Heart right ventricle (tissue), 16 donors: ENCODE measurements at regions not wholly inside any gene's neighbourhood (a gene's known extent, or its start where the extent isn't known, plus 50 kb on each side); places are given as distances from the start of the nearest gene placed in this dataset.

ENCODE experiments used
- ATAC-seq, 8 donors: fragments of 200-7000 bp; cut with Tn5 transposase; one replicate each; pipeline ENCODE4 v1.9.1; 2020; ENCODE audit warnings: mild to moderate bottlenecking in 8 of 8, moderate library complexity in 8 of 8, moderate number of reproducible peaks in 1 of 8
- DNase-seq, 2 donors: peaks; one replicate each; pipeline ENCODE4 v3.0.0-alpha.2; 2020
- H3K27ac ChIP-seq, 10 donors: fragments of 200-600 bp; sonication (generic) in 2 of 10; one replicate each; pipeline versions ENCODE4 v1.5.0 to v1.8.0; 2020 to 2022; ENCODE audit warnings: mild to moderate bottlenecking in 3 of 10
- H3K27me3 ChIP-seq, 7 donors: fragments of 200-600 bp; one replicate each; pipeline ENCODE4 v1.8.0; 2021 to 2022; ENCODE audit warnings: mild to moderate bottlenecking in 2 of 7
- H3K36me3 ChIP-seq, 9 donors: fragments of 200-600 bp; sonication (generic) in 1 of 9; one replicate each; pipeline versions ENCODE4 v1.5.0 to v1.8.0; 2020 to 2022; ENCODE audit warnings: mild to moderate bottlenecking in 2 of 9
- H3K4me1 ChIP-seq, 9 donors: fragments of 200-600 bp; sonication (generic) in 1 of 9; one replicate each; pipeline versions ENCODE4 v1.5.0 to v1.8.0; 2020 to 2022; ENCODE audit warnings: mild to moderate bottlenecking in 4 of 9
- H3K4me3 ChIP-seq, 10 donors: fragments of 200-600 bp; sonication (generic) in 2 of 10; one replicate each; pipeline versions ENCODE4 v1.5.0 to v1.8.0; 2020 to 2022; ENCODE audit warnings: mild to moderate bottlenecking in 7 of 10, moderate library complexity in 2 of 10
- H3K9me3 ChIP-seq, 11 donors: fragments of 200-600 bp in 10 of 11; sonication (generic) in 2 of 11; one replicate each; pipeline versions ENCODE4 v1.5.0 to v1.8.0; 2013 to 2022; ENCODE audit warnings: mild to moderate bottlenecking in 2 of 11, control low read depth in 1 of 11, moderate library complexity in 1 of 11
- CTCF ChIP-seq, 9 donors: fragments of 200-600 bp; sonication (generic) in 2 of 9; IDR thresholded peaks; one replicate each; pipeline versions ENCODE4 v1.5.0 to v1.8.0; 2021 to 2022; ENCODE audit warnings: antibody characterized with exemption in 9 of 9, mild to moderate bottlenecking in 5 of 9, moderate library complexity in 1 of 9
- WGBS, 2 donors: extraction: QIAGEN DNeasy Blood & Tissue Kit; methylation state at CpG; one replicate each; pipeline ENCODE4 v1.1.7; 2013; ENCODE audit warnings: inconsistent platforms in 1 of 2; 5-methylcytosine and 5-hydroxymethylcytosine counted together
- intact Hi-C, 10 donors: fragments of 100-400 bp; cut with DNase I; formaldehyde crosslinking; loops; one replicate each; pipeline versions ENCODE4 v1.11.1 to v1.14.2; 2022
- donor health status: Arrhythmogenic right ventricular cardiomyopathy.
- donor health status: ischemic (EF 13 %, LVEDD 7.1; RV severe dilation, severe dysfunction).
- donor health status: healthy with polysubstance abuse.
- donor health status: DM: no; HTN: yes; CAD: no.
- donor health status: DM: no; HTN: no; CAD: no.
- donor health status: ischemic (EF 25% LVEDD 6.9; RV normal size, moderate dysfunction).
- donor health status: ischemic (EF 25% LVEDD 5.7; RV mildly dilated, moderate dysfunction).
- donor health status: healthy.
- donor health status: DM: yes; HTN: yes; CAD: no.
- donor health status: Ischemic cardiomyopathy.
- donor health status: ischemic (EF 35%, LVEDD 5.7; RV mildly dilated, moderate dysfunction).
- donor health status: nonischemic (EF 11% LVEDD 7.7; RV severe dilation, severe dysfunction).
- donor health status: DM: yes; HTN: yes; CAD: no.
- donor health status: PGD.
- donor health status: ischemic (EF 29% LVEDD 5.4; RV normal size, mild dysfunction).
- donor health status: nonischemic (EF 23%, LVEDD 6.1; RV moderate dilation, normal function).

- H3K27ac ChIP-seq = no peak overlapping the region
- H3K27me3 ChIP-seq = peaks cover 0 to 4% (median 0%) of the 10 kb centered on the region in 7 donors
- DNase-seq (no peak), ATAC-seq (no peak)
- H3K4me3 ChIP-seq = no peak overlapping the region
- intact Hi-C loops = no loop called here
- TF ChIP-seq CTCF (IDR thresholded peaks at IDR 0.05) = no peak
- no peaks in the 10 kb centered on the region for H3K4me1 ChIP-seq
- no peaks in the 10 kb centered on the region for H3K36me3 ChIP-seq
- H3K9me3 ChIP-seq = no peaks in the 10 kb centered on the region
Measured at GRCh38 chr6:98633886-98634285, 200.5 kb upstream of the POU3F2 start.

GRCh38 chr6:98634569-98634968 is 199.8 kb upstream of the POU3F2 start:
- Histone ChIP-seq H3K4me3 (no peak overlapping the region), H3K9me3 (no peaks in the 10 kb centered on the region), H3K36me3 (no peaks in the 10 kb centered on the region), H3K27ac (no peak overlapping the region), H3K27me3 (peaks cover 0 to 4% (median 0%) of the 10 kb centered on the region in 7 donors), H3K4me1 (no peaks in the 10 kb centered on the region)
- DNase-seq (no peak), ATAC-seq (no peak)
- 44 to 49% methylated on average over 3 of the region's 3 CpGs for WGBS, 2 donors
- no peak for TF ChIP-seq CTCF (IDR thresholded peaks at IDR 0.05)
- intact Hi-C loops = no loop called here

- no peak for DNase-seq
- no peak overlapping the region for H3K27ac ChIP-seq
- H3K27me3 ChIP-seq = peaks cover 0 to 4% (median 0%) of the 10 kb centered on the region in 7 donors
- intact Hi-C loops = no loop called here
- no peaks in the 10 kb centered on the region for H3K36me3 ChIP-seq
- ATAC-seq = no peak
- no peak for TF ChIP-seq CTCF (IDR thresholded peaks at IDR 0.05)
- no peaks in the 10 kb centered on the region for H3K9me3 ChIP-seq
- H3K4me1 ChIP-seq = no peaks in the 10 kb centered on the region
- 85 to 87% methylated on average over 2 of the region's 2 CpGs for WGBS, 2 donors
- H3K4me3 ChIP-seq = no peak overlapping the region
Measured at GRCh38 chr6:98635191-98635590, 199.2 kb upstream of the POU3F2 start.

- 6 to 16% methylated on average over 1 of the region's 1 CpG for WGBS, 2 donors
- H3K9me3 ChIP-seq = no peaks in the 10 kb centered on the region
- no peak for DNase-seq
- no peaks in the 10 kb centered on the region for H3K36me3 ChIP-seq
- no peak overlapping the region for H3K27ac ChIP-seq
- H3K4me1 ChIP-seq = no peaks in the 10 kb centered on the region
- no peak for TF ChIP-seq CTCF (IDR thresholded peaks at IDR 0.05)
- H3K4me3 ChIP-seq = no peak overlapping the region
- no peak for ATAC-seq
- intact Hi-C loops = no loop called here
- H3K27me3 ChIP-seq = peaks cover 0 to 4% (median 0%) of the 10 kb centered on the region in 7 donors
Measured at GRCh38 chr6:98636941-98637340, 197.4 kb upstream of the POU3F2 start.
